WTC11 (cell line): ENCODE measurements at regions not wholly inside any gene's neighbourhood (a gene's known extent, or its start where the extent isn't known, plus 50 kb on each side); places are given as distances from the start of the nearest gene placed in this dataset.

Experiments used
- ATAC-seq: fragments of 200-7000 bp; cut with Tn5 transposase; 2 replicates; pipeline ENCODE4 v1.10.0; 2021; ENCODE audit warnings: mild to moderate bottlenecking, moderate library complexity
- CTCF ChIA-PET: fragments of 300-600 bp; sonication (Branson Sonifier 250); formaldehyde crosslinking; loops from one replicate; lab custom pipeline; 2021; ENCODE audit warnings: antibody characterized with exemption; lab: Charles Lee
- POLR2A ChIA-PET: fragments of 350-600 bp; sonication (Branson Sonifier 250); formaldehyde crosslinking; loops from one replicate; lab custom pipeline; 2021; ENCODE audit warnings: antibody characterized with exemption; lab: Charles Lee
- DNase-seq: peaks from one replicate; pipeline ENCODE4 v3.0.0; 2021; ENCODE audit warnings: low spot score
- H3K27ac Mint-ChIP-seq: 2 replicates; pipeline ENCODE4 v1.8.0; 2021; ENCODE audit warnings: mixed read lengths
- H3K27me3 Mint-ChIP-seq: 2 replicates; pipeline ENCODE4 v1.8.0; 2021; ENCODE audit warnings: low read depth, mild to moderate bottlenecking, moderate library complexity, mixed read lengths
- H3K36me3 Mint-ChIP-seq: 2 replicates; pipeline ENCODE4 v1.8.0; 2021; ENCODE audit warnings: mixed read lengths
- H3K4me1 Mint-ChIP-seq: 2 replicates; pipeline ENCODE4 v1.8.0; 2022; ENCODE audit warnings: mixed read lengths
- H3K4me3 Mint-ChIP-seq: 2 replicates; pipeline ENCODE4 v1.8.0; 2021; ENCODE audit warnings: mild to moderate bottlenecking, moderate library complexity, mixed read lengths
- H3K9me3 Mint-ChIP-seq: 2 replicates; pipeline ENCODE4 v1.8.0; 2021; ENCODE audit warnings: mixed read lengths
- CREB1 ChIP-seq: sonication (generic); formaldehyde crosslinking; IDR thresholded peaks from 2 replicates; pipeline ENCODE4 v1.8.0; 2023; ENCODE audit warnings: mild to moderate bottlenecking, missing genetic modification reagents
- ESRRA ChIP-seq: sonication (generic); formaldehyde crosslinking; IDR thresholded peaks from 2 replicates; pipeline ENCODE4 v1.8.1; 2022; ENCODE audit warnings: mild to moderate bottlenecking, missing genetic modification reagents, borderline replicate concordance
- FOXJ3 ChIP-seq: sonication (generic); formaldehyde crosslinking; IDR thresholded peaks from 2 replicates; pipeline ENCODE4 v1.9.0; 2021; ENCODE audit warnings: missing genetic modification reagents, mild to moderate bottlenecking, borderline replicate concordance
- FOXK1 ChIP-seq: sonication (generic); formaldehyde crosslinking; IDR thresholded peaks from 2 replicates; pipeline ENCODE4 v1.8.0; 2022; ENCODE audit warnings: mild to moderate bottlenecking, moderate library complexity, missing genetic modification reagents
- FOXP1 ChIP-seq: sonication (generic); formaldehyde crosslinking; IDR thresholded peaks from 2 replicates; pipeline ENCODE4 v1.8.0; 2022; ENCODE audit warnings: missing genetic modification reagents, mild to moderate bottlenecking, moderate library complexity, borderline replicate concordance
- HMGA2 ChIP-seq: fragments of 250-450 bp; sonication (Bioruptor Pico); IDR thresholded peaks from 2 replicates; pipeline ENCODE4 v1.4.0; 2021; ENCODE audit warnings: mild to moderate bottlenecking, moderate library complexity
- KAT7 ChIP-seq: sonication (generic); formaldehyde crosslinking; IDR thresholded peaks from 2 replicates; pipeline ENCODE4 v1.8.1; 2023; ENCODE audit warnings: missing genetic modification reagents, mild to moderate bottlenecking, borderline replicate concordance
- NFATC4 ChIP-seq: fragments of 250-450 bp; sonication (Bioruptor Pico); IDR thresholded peaks from 2 replicates; pipeline ENCODE4 v1.9.0; 2021; ENCODE audit warnings: mild to moderate bottlenecking
- NFE2L1 ChIP-seq: sonication (generic); formaldehyde crosslinking; IDR thresholded peaks from 2 replicates; pipeline ENCODE4 v1.8.1; 2023; ENCODE audit warnings: missing genetic modification reagents
- NFYB ChIP-seq: sonication (generic); formaldehyde crosslinking; conservative IDR thresholded peaks from 2 replicates; pipeline ENCODE4 v1.8.0; 2022; ENCODE audit warnings: low read depth, missing genetic modification reagents
- NR1H2 ChIP-seq: sonication (generic); formaldehyde crosslinking; IDR thresholded peaks from 2 replicates; pipeline ENCODE4 v1.9.0; 2021; ENCODE audit warnings: mild to moderate bottlenecking, moderate library complexity, missing genetic modification reagents
- TCF7 ChIP-seq: sonication (generic); formaldehyde crosslinking; IDR thresholded peaks from 2 replicates; pipeline ENCODE4 v1.8.0; 2022; ENCODE audit warnings: mild to moderate bottlenecking, low read depth, missing genetic modification reagents, moderate library complexity
- TEAD4 ChIP-seq: sonication (generic); formaldehyde crosslinking; IDR thresholded peaks from 2 replicates; pipeline ENCODE4 v1.8.0; 2022; ENCODE audit warnings: mild to moderate bottlenecking, missing genetic modification reagents
- ZNF121 ChIP-seq: sonication (generic); formaldehyde crosslinking; IDR thresholded peaks from 2 replicates; pipeline ENCODE4 v1.8.0; 2023; ENCODE audit warnings: missing genetic modification reagents
- ZNF263 ChIP-seq: sonication (generic); formaldehyde crosslinking; IDR thresholded peaks from 2 replicates; pipeline ENCODE4 v1.8.1; 2022; ENCODE audit warnings: low read depth, mild to moderate bottlenecking, moderate library complexity, missing genetic modification reagents
- ZNF396 ChIP-seq: fragments of 250-450 bp; sonication (Bioruptor Pico); IDR thresholded peaks from 2 replicates; pipeline ENCODE4 v1.8.0; 2021; ENCODE audit warnings: mild to moderate bottlenecking, moderate library complexity, borderline replicate concordance
- ZNF416 ChIP-seq: fragments of 250-450 bp; sonication (Bioruptor Pico); IDR thresholded peaks from 2 replicates; pipeline ENCODE4 v1.9.0; 2021; ENCODE audit warnings: mild to moderate bottlenecking, inconsistent platforms
- ZNF423 ChIP-seq: fragments of 250-450 bp; sonication (Bioruptor Pico); IDR thresholded peaks from 2 replicates; pipeline ENCODE4 v2.1.2; 2022; ENCODE audit warnings: mild to moderate bottlenecking, moderate library complexity
- TF ChIP-seq, protein P1 (sequence below): sonication (generic); formaldehyde crosslinking; IDR thresholded peaks from 2 replicates; pipeline ENCODE4 v1.8.0; 2022; ENCODE audit warnings: missing genetic modification reagents
- TF ChIP-seq, protein P2 (sequence below): sonication (generic); formaldehyde crosslinking; IDR thresholded peaks from 2 replicates; pipeline ENCODE4 v1.8.1; 2022; ENCODE audit warnings: mild to moderate bottlenecking, missing genetic modification reagents, moderate library complexity, borderline replicate concordance
- TF ChIP-seq, protein P3 (sequence below): sonication (generic); formaldehyde crosslinking; IDR thresholded peaks from 2 replicates; pipeline ENCODE4 v1.8.1; 2023; ENCODE audit warnings: mild to moderate bottlenecking, missing genetic modification reagents, moderate library complexity
- TF ChIP-seq, protein P4 (sequence below): sonication (generic); formaldehyde crosslinking; conservative IDR thresholded peaks from 2 replicates; pipeline ENCODE4 v1.8.1; 2023; ENCODE audit warnings: mild to moderate bottlenecking, low read depth, missing genetic modification reagents, moderate library complexity
- TF ChIP-seq, protein P5 (sequence below): fragments of 200-600 bp; IDR thresholded peaks from 2 replicates; pipeline ENCODE4 v1.8.0; 2022; ENCODE audit warnings: antibody characterized with exemption

DNA sequence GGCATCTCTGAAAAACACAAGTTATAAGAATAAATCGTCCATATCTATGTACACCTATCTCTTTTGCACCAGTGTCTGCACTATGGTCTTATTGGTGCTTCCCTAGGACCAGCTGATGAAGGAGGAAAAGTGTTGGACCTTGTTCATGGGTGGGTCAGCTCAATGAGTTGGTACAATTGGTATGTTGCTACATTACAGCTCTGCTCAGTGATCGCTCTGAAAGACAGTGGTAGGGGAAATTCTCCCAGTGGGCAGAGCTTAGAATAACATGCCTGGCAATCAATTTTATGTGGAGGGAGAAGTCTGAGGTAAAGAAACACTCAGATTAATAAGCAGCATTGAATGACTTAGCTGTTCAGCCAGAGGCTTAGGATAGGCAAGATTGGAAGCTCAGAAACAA lies 138.7 kb upstream of the KL start (continued):
- no peak for TF ChIP-seq NFYB
- TF ChIP-seq, protein P1, sequence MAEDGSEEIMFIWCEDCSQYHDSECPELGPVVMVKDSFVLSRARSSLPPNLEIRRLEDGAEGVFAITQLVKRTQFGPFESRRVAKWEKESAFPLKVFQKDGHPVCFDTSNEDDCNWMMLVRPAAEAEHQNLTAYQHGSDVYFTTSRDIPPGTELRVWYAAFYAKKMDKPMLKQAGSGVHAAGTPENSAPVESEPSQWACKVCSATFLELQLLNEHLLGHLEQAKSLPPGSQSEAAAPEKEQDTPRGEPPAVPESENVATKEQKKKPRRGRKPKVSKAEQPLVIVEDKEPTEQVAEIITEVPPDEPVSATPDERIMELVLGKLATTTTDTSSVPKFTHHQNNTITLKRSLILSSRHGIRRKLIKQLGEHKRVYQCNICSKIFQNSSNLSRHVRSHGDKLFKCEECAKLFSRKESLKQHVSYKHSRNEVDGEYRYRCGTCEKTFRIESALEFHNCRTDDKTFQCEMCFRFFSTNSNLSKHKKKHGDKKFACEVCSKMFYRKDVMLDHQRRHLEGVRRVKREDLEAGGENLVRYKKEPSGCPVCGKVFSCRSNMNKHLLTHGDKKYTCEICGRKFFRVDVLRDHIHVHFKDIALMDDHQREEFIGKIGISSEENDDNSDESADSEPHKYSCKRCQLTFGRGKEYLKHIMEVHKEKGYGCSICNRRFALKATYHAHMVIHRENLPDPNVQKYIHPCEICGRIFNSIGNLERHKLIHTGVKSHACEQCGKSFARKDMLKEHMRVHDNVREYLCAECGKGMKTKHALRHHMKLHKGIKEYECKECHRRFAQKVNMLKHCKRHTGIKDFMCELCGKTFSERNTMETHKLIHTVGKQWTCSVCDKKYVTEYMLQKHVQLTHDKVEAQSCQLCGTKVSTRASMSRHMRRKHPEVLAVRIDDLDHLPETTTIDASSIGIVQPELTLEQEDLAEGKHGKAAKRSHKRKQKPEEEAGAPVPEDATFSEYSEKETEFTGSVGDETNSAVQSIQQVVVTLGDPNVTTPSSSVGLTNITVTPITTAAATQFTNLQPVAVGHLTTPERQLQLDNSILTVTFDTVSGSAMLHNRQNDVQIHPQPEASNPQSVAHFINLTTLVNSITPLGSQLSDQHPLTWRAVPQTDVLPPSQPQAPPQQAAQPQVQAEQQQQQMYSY (CRISPR knock-in tag): no peak
- TF ChIP-seq ZNF416 (CRISPR knock-in tag): no peak

DNA sequence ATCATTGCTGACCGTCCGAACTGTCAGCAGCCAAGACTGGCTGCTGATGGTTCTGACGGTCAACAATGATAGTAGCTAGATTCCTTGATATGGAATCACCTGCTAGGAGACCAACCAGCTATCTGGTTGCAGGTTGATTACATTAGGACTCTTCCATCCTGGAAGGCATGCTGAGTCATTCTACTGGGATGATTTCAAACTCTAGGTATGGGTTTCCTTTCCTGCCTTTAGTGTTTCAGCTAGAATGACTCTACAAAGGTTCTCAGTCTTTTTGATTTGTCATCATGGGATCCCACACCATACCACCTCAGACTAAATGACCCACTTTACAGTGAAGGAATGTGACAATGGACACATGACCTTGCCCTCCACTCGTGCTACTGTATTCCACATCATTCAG lies 138.1 kb upstream of the KL start:
- Mint-ChIP-seq H3K27me3 (no peaks in the 10 kb centered on the region; the same call in 1 of the 2 replicates), H3K36me3 (no peaks in the 10 kb centered on the region), H3K27ac (no peak overlapping the region), H3K4me1 (no peaks in the 10 kb centered on the region), H3K9me3 (no peaks in the 10 kb centered on the region)
- CTCF ChIA-PET: no interaction called here
- DNase-seq: no peak
- TF ChIP-seq, protein P2, sequence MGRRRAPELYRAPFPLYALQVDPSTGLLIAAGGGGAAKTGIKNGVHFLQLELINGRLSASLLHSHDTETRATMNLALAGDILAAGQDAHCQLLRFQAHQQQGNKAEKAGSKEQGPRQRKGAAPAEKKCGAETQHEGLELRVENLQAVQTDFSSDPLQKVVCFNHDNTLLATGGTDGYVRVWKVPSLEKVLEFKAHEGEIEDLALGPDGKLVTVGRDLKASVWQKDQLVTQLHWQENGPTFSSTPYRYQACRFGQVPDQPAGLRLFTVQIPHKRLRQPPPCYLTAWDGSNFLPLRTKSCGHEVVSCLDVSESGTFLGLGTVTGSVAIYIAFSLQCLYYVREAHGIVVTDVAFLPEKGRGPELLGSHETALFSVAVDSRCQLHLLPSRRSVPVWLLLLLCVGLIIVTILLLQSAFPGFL: no peak
- TF ChIP-seq NFATC4 (CRISPR knock-in tag) (no peak), ZNF263 (CRISPR knock-in tag) (no peak), ZNF423 (CRISPR knock-in tag) (no peak), TCF7 (CRISPR knock-in tag) (no peak), NR1H2 (no peak), TEAD4 (CRISPR knock-in tag) (no peak), FOXJ3 (CRISPR knock-in tag) (no peak), KAT7 (CRISPR knock-in tag) (no peak), HMGA2 (CRISPR knock-in tag) (no peak), FOXK1 (CRISPR knock-in tag) (no peak), ESRRA (CRISPR knock-in tag) (no peak)
- TF ChIP-seq, protein P3, sequence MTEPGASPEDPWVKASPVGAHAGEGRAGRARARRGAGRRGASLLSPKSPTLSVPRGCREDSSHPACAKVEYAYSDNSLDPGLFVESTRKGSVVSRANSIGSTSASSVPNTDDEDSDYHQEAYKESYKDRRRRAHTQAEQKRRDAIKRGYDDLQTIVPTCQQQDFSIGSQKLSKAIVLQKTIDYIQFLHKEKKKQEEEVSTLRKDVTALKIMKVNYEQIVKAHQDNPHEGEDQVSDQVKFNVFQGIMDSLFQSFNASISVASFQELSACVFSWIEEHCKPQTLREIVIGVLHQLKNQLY (CRISPR knock-in tag): no peak
- TF ChIP-seq, protein P4, sequence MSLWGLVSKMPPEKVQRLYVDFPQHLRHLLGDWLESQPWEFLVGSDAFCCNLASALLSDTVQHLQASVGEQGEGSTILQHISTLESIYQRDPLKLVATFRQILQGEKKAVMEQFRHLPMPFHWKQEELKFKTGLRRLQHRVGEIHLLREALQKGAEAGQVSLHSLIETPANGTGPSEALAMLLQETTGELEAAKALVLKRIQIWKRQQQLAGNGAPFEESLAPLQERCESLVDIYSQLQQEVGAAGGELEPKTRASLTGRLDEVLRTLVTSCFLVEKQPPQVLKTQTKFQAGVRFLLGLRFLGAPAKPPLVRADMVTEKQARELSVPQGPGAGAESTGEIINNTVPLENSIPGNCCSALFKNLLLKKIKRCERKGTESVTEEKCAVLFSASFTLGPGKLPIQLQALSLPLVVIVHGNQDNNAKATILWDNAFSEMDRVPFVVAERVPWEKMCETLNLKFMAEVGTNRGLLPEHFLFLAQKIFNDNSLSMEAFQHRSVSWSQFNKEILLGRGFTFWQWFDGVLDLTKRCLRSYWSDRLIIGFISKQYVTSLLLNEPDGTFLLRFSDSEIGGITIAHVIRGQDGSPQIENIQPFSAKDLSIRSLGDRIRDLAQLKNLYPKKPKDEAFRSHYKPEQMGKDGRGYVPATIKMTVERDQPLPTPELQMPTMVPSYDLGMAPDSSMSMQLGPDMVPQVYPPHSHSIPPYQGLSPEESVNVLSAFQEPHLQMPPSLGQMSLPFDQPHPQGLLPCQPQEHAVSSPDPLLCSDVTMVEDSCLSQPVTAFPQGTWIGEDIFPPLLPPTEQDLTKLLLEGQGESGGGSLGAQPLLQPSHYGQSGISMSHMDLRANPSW (CRISPR knock-in tag): no peak
- TF ChIP-seq, all 79 proteins: peak for 0
- POLR2A ChIA-PET: no interaction called here
- no peak for ATAC-seq
- H3K4me3 Mint-ChIP-seq: no peak overlapping the region

DNA sequence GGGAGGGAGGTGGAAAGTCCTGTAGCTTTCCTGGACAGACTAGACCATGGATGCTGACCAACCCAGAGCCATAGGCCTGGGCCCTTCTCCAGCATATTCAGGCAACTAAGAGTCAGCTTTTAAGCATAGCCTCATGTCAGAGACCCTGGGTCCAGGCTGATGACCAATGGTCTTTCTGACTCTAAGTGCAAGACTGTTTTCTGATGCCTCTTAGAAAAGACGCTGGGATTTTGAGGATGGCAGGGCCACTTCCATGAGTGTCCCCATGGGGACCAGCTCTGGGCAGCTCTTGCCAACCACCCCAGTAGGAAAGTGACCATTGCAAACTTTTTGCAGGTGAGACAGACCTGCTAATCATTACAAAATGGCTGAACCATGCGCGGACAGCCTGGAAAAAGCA lies 135.6 kb upstream of the KL start:
- ChIA-PET POLR2A (no interaction called here), CTCF (no interaction called here)
- no peak for ATAC-seq
- no peaks in the 10 kb centered on the region for H3K36me3 Mint-ChIP-seq
- H3K27ac Mint-ChIP-seq: no peak overlapping the region
- TF ChIP-seq TEAD4 (CRISPR knock-in tag) (no peak), CREB1 (no peak), NFE2L1 (no peak), TCF7 (CRISPR knock-in tag) (no peak), ZNF396 (CRISPR knock-in tag) (no peak), ESRRA (CRISPR knock-in tag) (no peak), FOXP1 (CRISPR knock-in tag) (no peak), ZNF121 (CRISPR knock-in tag) (no peak)
- TF ChIP-seq, protein P5, sequence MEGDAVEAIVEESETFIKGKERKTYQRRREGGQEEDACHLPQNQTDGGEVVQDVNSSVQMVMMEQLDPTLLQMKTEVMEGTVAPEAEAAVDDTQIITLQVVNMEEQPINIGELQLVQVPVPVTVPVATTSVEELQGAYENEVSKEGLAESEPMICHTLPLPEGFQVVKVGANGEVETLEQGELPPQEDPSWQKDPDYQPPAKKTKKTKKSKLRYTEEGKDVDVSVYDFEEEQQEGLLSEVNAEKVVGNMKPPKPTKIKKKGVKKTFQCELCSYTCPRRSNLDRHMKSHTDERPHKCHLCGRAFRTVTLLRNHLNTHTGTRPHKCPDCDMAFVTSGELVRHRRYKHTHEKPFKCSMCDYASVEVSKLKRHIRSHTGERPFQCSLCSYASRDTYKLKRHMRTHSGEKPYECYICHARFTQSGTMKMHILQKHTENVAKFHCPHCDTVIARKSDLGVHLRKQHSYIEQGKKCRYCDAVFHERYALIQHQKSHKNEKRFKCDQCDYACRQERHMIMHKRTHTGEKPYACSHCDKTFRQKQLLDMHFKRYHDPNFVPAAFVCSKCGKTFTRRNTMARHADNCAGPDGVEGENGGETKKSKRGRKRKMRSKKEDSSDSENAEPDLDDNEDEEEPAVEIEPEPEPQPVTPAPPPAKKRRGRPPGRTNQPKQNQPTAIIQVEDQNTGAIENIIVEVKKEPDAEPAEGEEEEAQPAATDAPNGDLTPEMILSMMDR: no peak
- TF ChIP-seq, all 79 proteins: peak for 0
- H3K27me3 Mint-ChIP-seq: no peaks in the 10 kb centered on the region; the same call in 1 of the 2 replicates
- DNase-seq: no peak
- peaks cover 10% of the 10 kb centered on the region for H3K4me1 Mint-ChIP-seq
- no peaks in the 10 kb centered on the region for H3K9me3 Mint-ChIP-seq
- H3K4me3 Mint-ChIP-seq: no peak overlapping the region
